GM21825 (cell line): ENCODE measurements at regions not wholly inside any gene's neighbourhood (a gene's known extent, or its start where the extent isn't known, plus 50 kb on each side); places are given as distances from the start of the nearest gene placed in this dataset.
"Not testable (repeated sequence)": the region's sequence is repeated elsewhere in the genome, so short reads cannot be mapped to it uniquely, and the experiment has no call there.

ENCODE experiments used
- ATAC-seq: cut with Tn5 transposase; IDR thresholded peaks from one replicate; pipeline ENCODE4 v1.9.1; 2021; ENCODE audit warnings: mild to moderate bottlenecking, moderate library complexity; ENCODE audit not compliant: unreplicated experiment

DNA sequence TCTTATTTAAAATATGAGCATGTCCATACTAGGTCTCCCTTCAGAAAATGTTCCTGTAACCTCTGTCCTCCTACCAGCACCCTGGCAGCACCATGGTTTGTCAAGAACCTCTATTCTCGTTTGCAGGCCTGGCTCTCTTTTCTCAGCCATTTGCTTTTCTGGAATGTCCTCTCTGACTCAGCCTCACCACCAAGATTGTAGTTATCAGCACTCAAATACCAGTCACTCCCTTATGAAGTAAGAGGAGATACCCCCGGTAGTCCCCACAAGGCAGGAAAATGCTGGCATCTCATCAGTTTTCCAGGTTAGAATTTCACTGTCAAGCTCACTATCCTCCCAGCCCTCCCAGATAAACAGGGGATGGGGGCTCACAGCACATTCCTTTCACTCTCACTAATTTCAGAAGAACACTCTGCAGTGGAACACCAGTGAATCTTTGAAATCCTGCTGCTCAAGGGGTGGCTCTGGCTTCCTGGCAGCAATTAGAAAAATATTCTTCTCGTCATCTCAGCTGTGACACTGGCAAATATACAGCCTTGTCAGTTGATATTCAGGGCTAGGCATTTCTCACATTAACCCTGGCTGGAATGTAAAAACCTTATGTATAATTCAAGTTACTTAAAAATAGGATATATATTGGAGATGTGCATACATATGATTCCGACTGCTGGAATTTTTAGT lies 129.2 kb downstream of the TBX18 start:
- no peak for ATAC-seq

DNA sequence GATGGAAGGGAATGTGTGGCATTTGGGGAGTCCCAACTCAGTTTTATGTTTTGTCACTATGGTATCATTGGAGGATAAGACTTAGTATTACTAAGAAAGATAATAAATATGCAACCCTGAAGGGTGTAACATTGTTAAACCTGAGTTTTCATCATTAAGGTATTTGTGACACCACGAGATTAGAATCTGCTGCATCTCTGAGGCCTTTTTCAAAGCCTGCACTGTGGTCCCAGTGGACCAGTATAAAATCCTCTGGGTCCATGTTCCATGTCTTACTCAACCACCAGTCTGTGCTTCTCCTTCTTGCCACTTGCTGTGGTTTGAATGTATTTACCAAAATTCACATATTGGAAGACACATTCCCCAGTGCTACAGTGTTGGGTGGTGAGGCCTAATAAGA lies 130.6 kb downstream of the TBX18 start:
- ATAC-seq, result no peak

DNA sequence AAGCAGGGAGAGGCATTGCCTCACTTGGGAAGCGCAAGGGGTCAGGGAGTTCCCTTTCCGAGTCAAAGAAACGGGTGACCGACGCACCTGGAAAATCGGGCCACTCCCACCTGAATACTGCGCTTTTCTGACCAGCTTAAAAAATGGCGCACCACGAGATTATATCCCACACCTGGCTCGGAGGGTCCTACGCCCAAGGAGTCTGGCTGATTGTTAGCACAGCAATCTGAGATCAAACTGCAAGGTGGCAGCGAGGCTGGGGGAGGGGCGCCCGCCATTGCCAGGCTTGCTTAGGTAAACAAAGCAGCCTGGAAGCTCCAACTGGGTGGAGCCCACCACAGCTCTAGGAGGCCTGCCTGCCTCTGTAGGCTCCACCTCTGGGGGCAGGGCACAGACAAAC lies 137.9 kb downstream of the TBX18 start:
- ATAC-seq, result not testable (repeated sequence)

DNA sequence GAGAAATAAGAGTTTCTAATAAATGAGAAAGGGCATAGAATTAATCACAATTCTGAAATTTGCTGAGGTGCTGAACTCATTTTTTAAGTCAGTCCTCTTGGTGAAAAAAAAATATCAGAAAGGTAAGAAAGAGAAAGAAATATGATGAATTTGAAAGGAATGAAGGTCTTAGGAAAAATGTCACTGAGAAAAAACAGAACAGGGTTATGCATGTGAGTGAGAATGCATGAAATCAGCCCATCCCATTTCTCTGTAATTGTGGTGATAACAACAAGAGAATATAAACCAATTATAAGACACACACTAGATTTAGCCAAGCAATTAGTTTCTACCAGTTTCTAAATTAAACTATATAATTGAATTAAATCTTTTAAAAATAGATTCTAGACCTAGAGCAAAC lies 138.9 kb downstream of the TBX18 start:
- no peak for ATAC-seq

DNA sequence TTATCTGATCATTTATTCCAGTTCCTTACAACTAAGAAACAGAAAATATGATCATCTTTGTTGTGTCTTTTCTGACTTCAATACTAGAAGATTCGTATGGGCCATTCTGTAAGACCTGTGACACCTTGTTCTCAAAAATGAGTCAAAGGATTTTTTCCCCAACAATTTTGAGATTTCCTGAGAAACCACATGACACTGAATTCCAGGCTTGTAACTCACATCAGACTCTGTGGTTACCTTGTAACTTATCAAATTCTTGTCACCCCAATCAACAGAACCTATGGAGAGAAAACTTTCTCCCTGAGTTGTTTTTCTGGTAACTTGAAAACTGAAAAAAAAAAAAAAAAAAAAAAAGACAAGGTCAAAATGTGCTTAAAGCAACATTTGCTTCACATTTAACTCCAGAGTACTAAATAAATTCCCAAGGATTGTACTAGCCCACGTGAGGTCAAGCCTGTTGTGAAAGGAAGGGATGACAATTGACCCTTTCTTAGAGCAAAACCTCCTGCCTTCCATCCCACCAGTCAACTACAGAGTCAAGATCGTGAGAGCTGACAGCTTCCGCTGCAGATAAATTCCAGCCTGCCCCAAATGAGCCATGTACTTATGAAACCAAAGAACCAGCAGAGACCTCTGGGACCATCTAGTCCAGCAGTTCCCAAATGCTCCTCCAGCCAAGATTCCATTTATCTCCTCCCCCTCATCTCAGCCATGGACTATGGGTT lies 140.3 kb downstream of the TBX18 start:
- ATAC-seq, result no peak

DNA sequence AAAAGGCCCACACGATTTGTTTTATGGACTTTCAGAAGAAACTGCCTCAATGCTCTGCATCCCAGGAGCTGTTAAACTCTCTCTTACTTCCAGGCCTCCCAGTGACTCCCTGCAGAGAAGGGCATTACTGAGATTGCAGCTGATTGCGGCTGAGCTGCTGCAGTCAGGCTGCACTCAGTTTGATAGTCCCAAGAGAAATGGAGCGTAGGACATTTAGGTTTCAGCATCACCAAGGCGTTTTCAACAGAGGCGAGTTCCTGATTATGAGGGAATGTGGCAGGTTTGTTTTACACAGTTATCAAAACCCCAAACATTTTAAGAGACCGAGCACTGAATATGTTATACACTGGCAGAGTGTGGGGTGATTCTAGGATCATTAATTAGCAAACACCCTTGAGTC lies 145.6 kb downstream of the TBX18 start:
- ATAC-seq, result no peak

DNA sequence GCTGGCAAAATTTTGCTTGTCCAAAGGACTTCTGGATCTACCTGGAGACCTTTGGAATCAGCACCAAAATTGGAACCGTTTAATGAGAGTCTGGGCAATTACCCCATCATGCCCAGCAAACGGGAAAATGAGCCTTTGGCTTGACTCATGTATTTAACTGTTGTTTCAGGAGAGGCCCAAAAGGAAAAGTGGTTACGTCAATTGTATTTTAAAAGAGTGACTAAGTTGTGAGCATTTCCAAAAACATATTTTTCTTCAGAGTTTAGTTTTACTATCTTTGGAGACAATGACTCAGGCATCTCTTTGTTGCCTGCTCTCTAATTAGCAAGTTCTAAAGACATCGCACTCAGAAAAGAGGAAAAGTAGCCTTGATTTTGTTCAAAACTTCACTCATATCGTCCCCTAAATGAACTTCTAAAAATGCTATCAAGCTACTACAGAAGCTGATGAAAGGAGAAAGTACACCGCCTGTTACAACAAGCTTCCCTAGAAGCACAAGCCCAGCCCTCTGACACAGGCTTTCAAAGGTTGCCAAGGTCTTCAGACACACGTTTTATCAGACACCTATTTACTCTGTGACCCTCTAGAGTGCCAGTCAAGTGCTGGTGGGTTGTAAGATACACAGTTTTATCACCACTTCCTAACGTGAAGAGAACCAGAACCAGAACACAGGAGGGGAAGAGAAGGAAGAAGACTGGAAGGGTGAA lies 146.2 kb downstream of the TBX18 start:
- no peak for ATAC-seq

DNA sequence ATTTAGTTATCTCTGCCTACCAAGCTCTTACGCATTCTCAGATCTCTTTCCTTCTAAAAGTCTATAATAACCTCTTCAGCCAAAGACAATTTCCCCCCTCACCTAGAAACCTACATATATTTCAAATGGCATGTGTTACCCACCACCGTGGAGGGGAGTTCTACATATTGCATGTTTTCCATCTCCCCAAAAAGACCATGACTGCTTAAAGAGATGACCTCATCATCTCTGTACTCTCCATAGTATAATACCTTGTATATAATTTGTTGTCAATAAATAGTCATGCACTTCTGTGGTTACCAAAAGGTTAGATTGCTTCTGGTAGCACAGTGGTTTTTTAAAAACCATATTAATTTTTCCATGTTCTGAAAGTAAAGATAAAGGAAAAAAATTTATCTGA lies 148.4 kb downstream of the TBX18 start:
- no peak for ATAC-seq

DNA sequence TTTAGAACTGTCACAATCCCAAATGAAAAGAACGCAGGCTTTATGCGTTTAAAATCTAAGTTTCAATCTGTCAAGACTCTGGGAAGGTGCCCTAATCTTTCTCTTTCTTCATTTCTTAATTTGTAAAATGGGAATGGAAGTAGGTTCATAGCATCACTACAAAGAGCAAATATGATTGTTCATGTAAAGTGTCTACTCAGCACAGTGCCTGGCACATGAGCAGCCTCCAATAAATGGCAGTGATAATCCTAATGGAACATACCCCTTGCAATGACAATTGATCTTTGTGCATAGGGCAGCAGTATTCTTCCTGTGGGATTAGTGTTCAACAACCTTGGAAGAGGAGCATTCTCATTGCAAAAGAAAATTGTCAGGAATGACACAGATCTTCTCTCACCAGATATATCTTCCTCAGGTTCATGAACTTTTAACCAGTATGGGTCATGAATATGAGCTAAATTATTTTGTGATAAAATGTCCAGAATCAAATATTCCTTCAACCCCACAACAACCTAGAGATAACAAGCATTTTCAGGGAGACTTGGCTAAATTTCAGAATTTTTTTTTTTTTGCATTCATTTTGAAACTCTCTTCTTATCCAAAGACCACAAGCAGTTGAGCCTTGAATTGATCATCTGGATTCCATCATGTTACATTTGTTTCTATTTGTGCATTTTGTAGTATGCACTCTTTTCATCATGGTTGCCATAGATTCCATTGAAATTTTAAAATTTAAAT lies 149.1 kb downstream of the TBX18 start:
- ATAC-seq, result no peak

DNA sequence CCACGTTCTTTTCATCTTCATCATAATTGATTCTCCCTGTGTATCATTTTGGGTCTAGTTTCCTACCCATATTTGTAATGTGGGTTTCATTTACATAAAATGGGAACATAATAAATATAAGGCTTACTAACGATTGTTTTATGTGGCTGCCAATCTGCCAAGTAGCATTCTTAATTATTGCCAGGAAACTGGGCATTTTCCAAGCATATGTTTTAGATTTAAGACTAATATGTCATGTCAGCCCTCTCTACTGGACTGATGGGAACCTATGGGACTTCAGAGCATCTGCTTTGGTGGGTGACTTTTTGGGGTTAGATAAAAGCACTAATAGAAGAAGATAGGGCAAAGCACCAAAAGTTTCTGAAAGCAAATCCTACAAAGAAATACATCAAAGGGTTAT lies 157.5 kb downstream of the TBX18 start:
- ATAC-seq, result no peak

DNA sequence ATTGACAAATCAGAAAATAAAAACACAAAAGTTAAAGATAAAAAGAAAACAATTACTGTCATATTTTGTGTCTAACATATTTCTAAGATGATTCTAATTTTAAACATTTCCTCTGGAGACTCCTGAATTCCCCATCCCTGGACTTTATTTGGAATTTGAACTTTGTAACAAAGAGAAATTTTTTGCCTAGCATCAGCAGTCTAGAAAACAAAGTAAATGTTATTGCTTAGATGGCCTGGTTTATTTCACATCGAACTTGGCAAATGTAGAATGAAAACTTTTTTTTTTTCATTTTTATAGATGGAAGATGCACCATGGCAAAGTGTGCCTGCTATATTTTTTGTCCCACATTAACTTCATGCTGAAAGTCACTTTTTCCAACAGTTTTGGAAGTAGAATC lies 159.1 kb downstream of the TBX18 start:
- no peak for ATAC-seq

DNA sequence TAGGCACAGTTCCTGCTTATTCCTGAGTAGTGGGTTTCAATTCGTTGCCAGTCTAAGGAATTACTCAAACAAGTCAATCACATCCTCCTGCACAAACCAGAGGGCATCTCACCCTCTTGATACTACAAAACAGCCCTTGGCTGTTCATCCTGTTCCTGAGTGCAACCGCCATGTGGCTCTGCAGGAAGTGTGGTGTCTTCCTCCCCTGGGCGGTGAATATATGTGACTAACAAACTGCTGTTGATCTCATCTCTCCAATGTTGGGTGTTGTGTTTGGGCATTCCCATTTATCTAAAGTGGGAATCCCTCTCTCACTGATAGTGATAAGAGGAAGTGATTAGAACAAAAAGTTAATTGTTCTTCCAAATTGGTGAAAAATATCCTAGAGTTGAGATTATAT lies 163.0 kb downstream of the TBX18 start:
- no peak for ATAC-seq

DNA sequence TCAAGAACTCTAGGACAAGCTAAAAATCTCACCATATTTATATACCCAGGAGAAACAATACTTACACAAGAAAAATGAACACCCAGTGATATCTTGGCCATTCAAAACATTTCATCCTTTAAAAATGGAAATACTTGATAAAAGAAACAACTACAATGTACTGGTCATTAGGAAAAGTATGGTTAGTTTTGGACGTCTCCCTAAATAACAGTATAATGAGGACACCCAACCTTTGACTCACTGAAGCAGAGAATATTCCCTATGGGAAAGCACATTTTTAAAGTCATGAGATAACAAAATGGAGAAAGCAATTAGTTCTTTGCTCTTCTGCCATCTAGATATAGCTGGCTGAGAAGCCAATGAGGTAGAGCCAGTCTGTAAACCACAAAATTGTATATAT lies 164.4 kb downstream of the TBX18 start:
- ATAC-seq, result no peak

DNA sequence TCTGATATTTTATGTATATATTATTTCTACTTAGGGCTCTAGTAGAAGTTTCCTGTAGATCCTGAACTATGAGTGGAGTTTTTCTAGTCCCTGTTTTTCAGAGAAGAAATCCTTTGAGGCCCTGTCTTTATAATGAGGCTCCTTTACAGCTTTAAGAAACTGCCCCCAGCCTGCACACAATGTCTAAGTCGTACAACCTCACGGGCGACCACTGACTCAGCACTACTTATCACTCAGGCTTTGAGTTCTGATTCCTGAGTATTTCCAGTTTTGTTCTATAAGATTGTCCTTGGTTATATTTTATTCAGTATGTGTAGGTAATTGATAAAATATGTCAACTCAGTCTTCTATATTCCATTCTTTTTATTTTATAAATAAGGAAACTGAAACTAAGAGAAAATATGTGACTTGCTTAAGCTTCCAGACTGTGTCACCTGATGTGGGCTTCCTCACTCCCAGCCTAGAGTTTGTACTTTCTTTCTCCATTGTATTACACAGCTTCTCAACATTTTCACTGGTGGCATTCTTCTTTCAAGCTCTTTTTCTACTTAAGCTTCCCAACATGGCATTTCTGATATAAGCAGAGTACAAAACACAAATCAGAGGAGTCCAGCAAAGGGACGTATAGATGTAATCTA lies 167.0 kb downstream of the TBX18 start:
- no peak for ATAC-seq

DNA sequence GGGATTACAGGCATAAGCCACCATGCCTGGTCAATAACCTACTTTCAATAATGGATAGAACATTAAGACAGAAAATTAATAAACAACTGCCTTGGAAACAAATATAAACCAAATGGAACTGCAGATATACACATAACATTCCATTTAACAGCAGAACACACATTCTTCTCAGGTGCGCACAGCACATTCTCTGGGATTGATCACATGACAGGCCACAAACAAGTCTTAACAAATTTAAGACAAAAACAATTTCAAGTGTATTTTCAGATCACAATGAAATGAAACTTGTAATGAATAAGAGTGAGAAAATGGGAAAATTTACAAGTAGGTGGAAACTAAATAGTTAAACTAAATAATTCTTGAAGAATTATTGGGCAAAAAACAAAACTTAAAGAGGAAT lies 167.9 kb downstream of the TBX18 start:
- ATAC-seq, result no peak

DNA sequence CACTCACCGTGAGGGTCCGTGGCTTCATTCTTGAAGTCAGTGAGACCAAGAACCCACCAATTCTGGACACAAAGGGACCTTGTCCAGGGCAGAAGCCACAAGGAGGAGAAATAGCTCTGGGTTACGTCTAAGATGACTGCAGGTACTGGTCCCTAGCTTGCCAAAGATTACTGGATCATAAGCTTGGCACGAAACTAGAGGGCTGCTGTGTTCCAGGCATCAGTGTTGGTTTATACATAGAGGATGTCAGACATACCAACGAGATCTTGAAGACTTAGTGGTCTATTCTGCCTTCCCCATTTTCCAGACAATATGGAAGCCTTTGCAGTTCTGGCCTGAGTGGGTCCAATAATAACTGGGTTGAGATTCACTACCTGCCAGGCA lies 175.7 kb downstream of the TBX18 start:
- no peak for ATAC-seq

DNA sequence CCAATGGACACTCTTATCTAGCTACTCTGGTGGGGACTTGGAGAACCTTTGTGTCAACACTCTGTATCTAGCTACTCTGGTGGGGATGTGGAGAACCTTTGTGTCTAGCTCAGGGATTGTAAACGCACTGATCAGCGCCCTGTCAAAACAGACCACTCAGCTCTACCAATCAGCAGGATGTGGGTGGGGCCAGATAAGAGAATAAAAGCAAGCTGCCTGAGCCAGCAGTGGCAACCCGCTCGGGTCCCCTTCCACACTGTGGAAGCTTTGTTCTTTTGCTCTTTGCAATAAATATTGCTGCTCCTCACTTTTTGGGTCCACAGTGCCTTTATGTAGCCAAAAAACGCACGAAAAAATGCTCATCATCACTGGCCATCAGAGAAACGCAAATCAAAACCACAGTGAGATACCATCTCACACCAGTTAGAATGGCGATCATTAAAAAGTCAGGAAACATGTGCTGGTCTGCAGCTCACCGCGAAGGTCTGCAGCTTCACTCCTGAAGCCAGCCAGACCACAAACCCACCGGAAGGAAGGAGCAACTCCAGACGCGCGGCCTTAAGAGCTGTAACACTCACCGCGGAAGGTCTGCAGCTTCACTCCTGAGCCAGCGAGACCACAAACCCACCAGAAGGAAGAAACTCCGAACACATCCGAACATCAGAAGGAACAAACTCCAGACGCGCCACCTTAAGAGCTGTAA lies 176.3 kb downstream of the TBX18 start:
- not testable (repeated sequence) for ATAC-seq

DNA sequence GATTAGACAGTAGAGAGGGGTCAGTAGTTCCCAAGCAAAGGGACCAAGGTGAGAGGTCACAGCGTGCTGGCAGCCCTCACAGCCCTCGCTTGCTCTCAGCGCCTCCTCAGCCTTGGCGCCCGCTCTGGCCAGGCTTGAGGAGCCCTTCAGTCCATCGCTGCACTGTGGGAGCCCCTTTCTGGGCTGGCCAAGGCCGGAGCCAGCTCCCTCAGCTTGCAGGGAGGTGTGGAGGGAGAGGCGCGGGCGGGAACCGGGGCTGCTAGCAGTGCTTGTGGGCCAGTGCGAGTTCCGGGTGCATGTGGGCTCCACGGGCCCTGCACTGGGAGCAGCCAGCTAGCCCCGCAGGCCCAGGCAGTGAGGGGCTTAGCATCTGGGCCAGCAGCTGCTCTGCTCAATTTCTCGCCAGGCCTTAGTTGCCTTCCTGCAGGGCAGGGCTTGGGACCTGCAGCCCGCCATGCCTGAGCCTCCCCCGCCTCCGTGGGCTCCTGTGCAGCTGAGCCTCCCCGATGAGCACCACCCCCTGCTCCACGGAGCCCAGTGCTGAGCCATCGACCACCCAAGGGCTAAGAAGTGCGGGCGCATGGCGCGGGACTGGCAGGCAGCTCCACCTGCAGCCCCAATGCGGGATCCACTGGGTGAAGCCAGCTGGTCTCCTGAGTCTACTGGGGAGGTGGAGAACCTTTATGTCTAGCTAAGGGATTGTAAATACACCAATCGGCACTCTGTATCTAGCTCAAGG lies 177.0 kb downstream of the TBX18 start:
- ATAC-seq, result not testable (repeated sequence)

DNA sequence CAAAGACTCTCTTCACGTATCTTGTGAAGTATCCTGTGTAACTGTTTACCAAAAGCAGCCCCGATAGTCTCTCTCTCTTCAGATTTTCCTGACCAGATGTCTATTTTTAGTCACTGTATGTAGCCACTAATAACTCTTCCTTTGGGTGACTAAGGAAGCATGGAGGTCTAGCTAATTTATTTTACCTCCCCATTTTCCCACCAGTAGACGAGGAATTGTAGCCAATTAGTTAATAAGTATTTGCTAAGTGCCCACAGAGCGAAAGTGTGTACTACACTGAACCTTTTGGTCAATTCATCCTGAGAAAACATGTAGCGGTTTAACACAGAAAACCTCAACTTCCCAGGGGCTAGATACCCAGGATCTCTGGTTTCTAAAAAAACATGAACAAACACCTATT lies 180.6 kb downstream of the TBX18 start:
- ATAC-seq, result no peak

DNA sequence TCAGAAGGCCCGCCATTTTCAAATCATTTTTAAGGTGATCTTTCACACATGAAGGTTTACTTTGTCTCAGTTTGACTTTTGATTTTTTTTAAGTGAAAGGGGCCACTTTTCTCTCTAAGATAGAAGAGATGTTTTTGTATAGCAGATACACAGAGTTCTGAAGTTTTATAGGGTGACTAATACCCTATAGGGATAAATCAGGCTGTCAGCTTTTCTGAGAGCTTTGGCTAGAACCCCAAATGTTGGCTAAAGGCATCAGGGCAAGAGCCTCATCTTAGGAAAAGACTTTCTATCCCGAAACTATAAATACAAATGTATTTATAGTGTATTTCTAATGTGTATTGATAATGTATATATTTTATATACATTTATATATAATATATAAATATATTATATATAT lies 181.4 kb downstream of the TBX18 start:
- ATAC-seq, result no peak
